Mesodermal cell (in vitro differentiated cells): ENCODE measurements at regions not wholly inside any gene's neighbourhood (a gene's known extent, or its start where the extent isn't known, plus 50 kb on each side); places are given as distances from the start of the nearest gene placed in this dataset.

Experiments used
- H3K27ac ChIP-seq: 2 replicates; pipeline ENCODE4 v1.7.0; 2013; ENCODE audit warnings: mild to moderate bottlenecking, low read depth, low read length, moderate library complexity; ENCODE audit not compliant: severe bottlenecking
- H3K36me3 ChIP-seq: 2 replicates; pipeline ENCODE4 v1.7.1; 2013; ENCODE audit warnings: mild to moderate bottlenecking, low read length, moderate library complexity; ENCODE audit not compliant: control insufficient read depth, insufficient read depth
- H3K4me1 ChIP-seq: one replicate; pipeline ENCODE4 v1.7.1; 2013; ENCODE audit warnings: mild to moderate bottlenecking, low read length; ENCODE audit not compliant: insufficient read depth, control insufficient read depth, poor library complexity, severe bottlenecking
- H3K4me3 ChIP-seq: 2 replicates; pipeline ENCODE4 v1.7.0; 2013; ENCODE audit warnings: low read length, control low read depth, mild to moderate bottlenecking; ENCODE audit not compliant: insufficient read depth, poor library complexity, severe bottlenecking; ENCODE audit errors: extremely low read depth
- H3K9me3 ChIP-seq: 2 replicates; pipeline ENCODE4 v1.7.1; 2013; ENCODE audit warnings: mild to moderate bottlenecking, low read length, moderate library complexity; ENCODE audit not compliant: control insufficient read depth
- WGBS, 2 experiments: methylation state at CpG; one replicate each; pipeline ENCODE4 v1.1.5; 2013; ENCODE audit warnings: missing lambda C conversion rate in 2 of 2; ENCODE audit not compliant: insufficient coverage in 2 of 2; 5-methylcytosine and 5-hydroxymethylcytosine counted together

- Histone ChIP-seq H3K9me3 (peaks cover 11% of the 10 kb centered on the region), H3K36me3 (no peaks in the 10 kb centered on the region), H3K27ac (no peak overlapping the region), H3K4me3 (no peak overlapping the region), H3K4me1 (no peaks in the 10 kb centered on the region)
- no CpG with 5 or more reads among the region's 1 CpG for WGBS, 2 experiments
These were observed 121.1 kb downstream of the HGF start for GRCh38 chr7:81648716-81649115.

GRCh38 chr7:81645435-81645834 lies 124.4 kb downstream of the HGF start:
- no peaks in the 10 kb centered on the region for H3K9me3 ChIP-seq
- WGBS, 2 experiments, result 71 to 94% methylated on average over 1 to 2 of the region's 5 CpGs
- no peaks in the 10 kb centered on the region for H3K36me3 ChIP-seq
- H3K27ac ChIP-seq, result no peak overlapping the region
- H3K4me1 ChIP-seq, result no peaks in the 10 kb centered on the region
- no peak overlapping the region for H3K4me3 ChIP-seq

- no peak overlapping the region for H3K27ac ChIP-seq
- no peaks in the 10 kb centered on the region for H3K9me3 ChIP-seq
- H3K36me3 ChIP-seq, result no peaks in the 10 kb centered on the region
- H3K4me1 ChIP-seq, result no peaks in the 10 kb centered on the region
- WGBS, 2 experiments, result no CpG with 5 or more reads among the region's 2 CpGs
- H3K4me3 ChIP-seq, result no peak overlapping the region
These were observed 128.0 kb downstream of the HGF start for GRCh38 chr7:81641873-81642272.

- Histone ChIP-seq H3K4me1 (no peaks in the 10 kb centered on the region), H3K4me3 (no peak overlapping the region), H3K9me3 (no peaks in the 10 kb centered on the region), H3K36me3 (no peaks in the 10 kb centered on the region), H3K27ac (no peak overlapping the region)
- WGBS, 2 experiments, result no CpG with 5 or more reads among the region's 5 CpGs
These were observed 131.6 kb downstream of the HGF start for GRCh38 chr7:81638198-81638597.

GRCh38 chr7:81637534-81637933 lies 132.3 kb downstream of the HGF start:
- H3K36me3 ChIP-seq, result no peaks in the 10 kb centered on the region
- no peak overlapping the region for H3K4me3 ChIP-seq
- no peak overlapping the region for H3K27ac ChIP-seq
- no CpG with 5 or more reads among the region's 1 CpG for WGBS, 2 experiments
- H3K4me1 ChIP-seq, result no peaks in the 10 kb centered on the region
- no peaks in the 10 kb centered on the region for H3K9me3 ChIP-seq

- Histone ChIP-seq H3K9me3 (no peaks in the 10 kb centered on the region), H3K36me3 (no peaks in the 10 kb centered on the region), H3K4me3 (no peak overlapping the region), H3K4me1 (no peaks in the 10 kb centered on the region), H3K27ac (no peak overlapping the region)
- WGBS, 2 experiments, result 89% methylated on average over 1 of the region's 1 CpG; no CpG with 5 or more reads in 1 of the 2 experiments
These were observed 137.4 kb downstream of the HGF start for GRCh38 chr7:81632418-81632817.

- no peaks in the 10 kb centered on the region for H3K36me3 ChIP-seq
- H3K27ac ChIP-seq, result no peak overlapping the region
- H3K9me3 ChIP-seq, result no peaks in the 10 kb centered on the region
- no peak overlapping the region for H3K4me3 ChIP-seq
- 67 to 100% methylated on average over 1 of the region's 1 CpG for WGBS, 2 experiments
- no peaks in the 10 kb centered on the region for H3K4me1 ChIP-seq
These were observed 139.2 kb downstream of the HGF start for GRCh38 chr7:81630600-81630999.

- Histone ChIP-seq H3K9me3 (no peaks in the 10 kb centered on the region), H3K4me3 (no peak overlapping the region), H3K4me1 (no peaks in the 10 kb centered on the region), H3K27ac (no peak overlapping the region), H3K36me3 (no peaks in the 10 kb centered on the region)
- whole genome bisulfite sequencing, 2 experiments, result 100% methylated on average over 1 of the region's 2 CpGs
These were observed 140.1 kb downstream of the HGF start for GRCh38 chr7:81629702-81630101.

- Histone ChIP-seq H3K9me3 (no peaks in the 10 kb centered on the region), H3K4me3 (no peak overlapping the region), H3K4me1 (peaks cover under 1% of the 10 kb centered on the region), H3K36me3 (no peaks in the 10 kb centered on the region), H3K27ac (no peak overlapping the region)
These were observed 140.9 kb downstream of the HGF start for GRCh38 chr7:81628951-81629350.

GRCh38 chr7:81627536-81628287 lies 142.1 kb downstream of the HGF start:
- no peak overlapping the region for H3K4me3 ChIP-seq
- no peaks in the 10 kb centered on the region for H3K9me3 ChIP-seq
- peaks cover 8% of the 10 kb centered on the region for H3K4me1 ChIP-seq
- no peaks in the 10 kb centered on the region for H3K36me3 ChIP-seq
- no peak overlapping the region for H3K27ac ChIP-seq
- 100% methylated on average over 1 of the region's 6 CpGs; no CpG with 5 or more reads in 1 of the 2 experiments for whole genome bisulfite sequencing, 2 experiments

GRCh38 chr7:81626008-81626407 lies 143.8 kb downstream of the HGF start:
- H3K27ac ChIP-seq, result no peak overlapping the region
- no peaks in the 10 kb centered on the region for H3K36me3 ChIP-seq
- H3K4me3 ChIP-seq, result no peak overlapping the region
- H3K9me3 ChIP-seq, result no peaks in the 10 kb centered on the region
- H3K4me1 ChIP-seq, result peaks cover 8% of the 10 kb centered on the region
- WGBS, 2 experiments, result no CpG with 5 or more reads among the region's 1 CpG
